ENCODE measurements at regions not wholly inside any gene's neighbourhood (a gene's known extent, or its start where the extent isn't known, plus 50 kb on each side); places are given as distances from the start of the nearest gene placed in this dataset.
"Not testable (repeated sequence)": the region's sequence is repeated elsewhere in the genome, so short reads cannot be mapped to it uniquely, and the experiment has no call there.

DNA sequence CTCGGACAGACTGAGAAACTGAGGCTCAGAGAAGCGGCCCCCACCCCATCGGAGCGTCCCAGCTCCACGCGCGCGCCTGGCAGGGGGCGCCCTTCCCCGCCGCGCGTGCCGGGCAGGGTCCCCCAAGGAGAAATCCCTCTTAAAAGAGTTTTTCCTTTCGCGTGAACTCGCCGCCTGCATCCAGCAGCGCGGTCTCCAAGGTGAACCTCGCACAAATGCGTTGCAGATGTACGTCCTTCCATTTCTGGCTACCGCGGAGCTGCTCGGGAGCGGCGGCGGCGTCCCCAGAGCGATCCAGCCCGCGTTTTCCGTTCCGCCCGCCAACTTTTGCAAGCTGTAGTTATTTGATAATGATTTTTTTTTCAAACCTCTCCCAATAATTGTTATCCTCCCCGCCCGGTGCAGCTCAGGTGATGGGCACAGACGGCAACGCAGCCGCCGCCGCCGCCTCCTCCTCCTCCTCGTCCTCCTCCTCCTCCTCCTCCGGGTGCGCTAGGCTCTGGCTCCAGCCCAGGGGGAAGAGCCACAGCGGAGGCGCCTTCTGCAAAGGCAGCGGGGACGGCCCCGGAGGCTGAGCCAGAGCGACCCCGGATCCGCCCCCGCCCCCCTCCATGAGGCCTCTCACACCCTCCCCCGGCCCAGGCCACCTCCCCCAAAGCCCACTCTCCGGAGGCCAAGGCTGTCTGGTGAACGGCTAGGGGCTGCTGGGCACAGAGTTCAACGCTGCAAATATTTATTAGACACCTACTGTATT lies 74.0 kb upstream of the CUX1 start:
- peak; percentile 6 for DNase-seq (ENCODE audit: low spot score)

- no peak for DNase-seq (ENCODE audit: low spot score)
Observed at GRCh38 chr7:101743995-101744360, 73.4 kb upstream of the CUX1 start.

DNA sequence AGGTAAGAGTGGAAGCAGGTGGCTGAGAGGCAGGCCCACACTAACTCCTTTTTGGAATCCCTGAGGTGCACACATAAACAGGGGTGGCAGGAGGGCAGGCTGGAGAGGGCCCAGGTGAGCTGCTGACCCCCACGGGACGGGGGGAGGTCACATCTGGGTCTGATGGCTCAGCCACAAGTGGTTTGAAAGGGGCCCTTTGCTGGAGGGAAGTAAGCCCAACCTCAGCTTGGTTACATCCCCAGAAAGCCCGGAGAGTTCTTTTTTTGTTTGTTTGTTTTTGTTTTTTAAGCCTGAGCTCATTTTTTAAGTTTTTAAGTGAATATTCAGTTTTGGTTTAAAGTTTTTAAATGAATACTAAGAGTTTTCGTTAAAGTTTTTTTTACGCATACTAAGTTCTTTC lies 72.8 kb upstream of the CUX1 start:
- no peak for DNase-seq (ENCODE audit: low spot score)

GRCh38 chr7:101746314-101746713 lies 71.1 kb upstream of the CUX1 start:
- no peak for DNase-seq (ENCODE audit: low spot score)

DNA sequence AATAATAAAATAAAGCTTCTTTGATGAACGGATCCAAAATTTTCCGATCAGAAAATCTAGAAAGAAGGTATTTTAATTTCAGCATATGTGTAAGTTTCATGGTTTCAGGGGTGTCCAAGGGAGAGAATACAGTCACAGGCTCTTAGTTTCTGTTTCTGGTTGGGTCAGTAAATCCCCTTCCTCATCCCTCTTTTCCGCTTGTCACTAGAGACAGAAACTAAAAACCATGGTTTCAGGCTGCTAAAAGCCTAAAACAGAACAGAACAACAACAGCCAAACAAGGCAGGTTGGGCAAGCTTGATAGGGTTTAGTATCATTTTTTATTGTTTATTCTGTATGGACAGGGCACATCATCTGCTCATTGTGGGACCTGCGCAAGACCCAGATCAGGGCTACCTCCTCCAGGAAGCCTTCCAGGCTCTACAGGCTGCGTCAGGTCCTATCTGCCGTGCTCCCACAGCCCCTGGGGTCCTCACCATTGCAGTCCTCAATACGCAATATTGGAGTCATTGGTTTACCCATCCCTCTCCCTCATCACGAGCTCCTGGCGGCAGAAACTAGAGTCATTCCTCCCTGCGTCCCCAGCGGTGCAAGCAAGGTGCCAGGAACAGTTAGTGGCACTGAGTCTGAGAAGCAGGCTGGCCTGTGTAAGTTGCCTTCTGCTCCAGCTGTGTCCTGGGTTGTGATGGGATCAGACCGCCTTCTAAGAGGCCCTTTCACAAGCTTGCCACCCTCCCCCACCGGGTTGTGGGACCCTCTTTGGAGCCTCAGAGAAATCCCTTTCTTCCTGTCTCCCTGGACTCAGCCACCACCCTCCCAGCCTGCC lies 70.2 kb upstream of the CUX1 start:
- DNase-seq (ENCODE audit: low spot score), result no peak

GRCh38 chr7:101747879-101748345 lies 69.5 kb upstream of the CUX1 start:
- no peak for DNase-seq (ENCODE audit: low spot score)

GRCh38 chr7:101749891-101750290 lies 67.5 kb upstream of the CUX1 start:
- no peak for DNase-seq (ENCODE audit: low spot score)

GRCh38 chr7:101753316-101753715 lies 64.1 kb upstream of the CUX1 start:
- DNase-seq (ENCODE audit: low spot score), result no peak

DNA sequence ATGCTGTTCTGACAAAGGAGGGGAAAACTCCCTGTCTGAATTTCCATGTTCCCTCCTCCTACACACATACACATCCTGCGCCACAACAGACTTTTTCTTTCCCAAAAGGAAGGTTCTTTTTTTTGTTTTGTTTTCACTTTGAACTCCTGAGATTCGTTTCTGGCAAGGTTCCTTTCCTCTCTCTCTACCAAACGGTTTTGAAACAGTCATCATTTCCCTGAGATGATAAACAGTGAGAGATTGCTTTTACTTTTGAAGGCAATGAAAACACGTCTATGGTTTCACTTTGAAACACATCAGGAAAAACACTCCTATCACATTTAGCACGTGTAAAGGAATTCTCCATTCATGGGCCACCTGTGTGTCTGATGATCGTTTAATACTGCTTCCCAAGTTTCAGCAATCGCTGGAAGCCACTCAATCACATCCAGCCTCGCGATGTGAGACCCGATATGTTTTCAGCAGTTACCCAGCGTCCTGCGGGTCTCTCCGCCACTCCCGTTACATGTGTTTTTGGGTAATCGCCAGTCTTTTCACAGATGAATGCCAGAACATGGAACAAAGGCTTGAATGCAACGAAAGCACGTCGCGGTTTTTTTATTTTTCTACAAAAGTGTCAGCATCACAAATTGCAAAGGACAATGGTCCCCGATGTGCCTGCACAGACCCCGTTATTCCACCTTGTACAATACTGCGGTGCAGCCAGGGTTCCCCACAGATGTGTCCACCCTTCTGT lies 62.8 kb upstream of the CUX1 start:
- DNase-seq (ENCODE audit: low spot score), result no peak

DNA sequence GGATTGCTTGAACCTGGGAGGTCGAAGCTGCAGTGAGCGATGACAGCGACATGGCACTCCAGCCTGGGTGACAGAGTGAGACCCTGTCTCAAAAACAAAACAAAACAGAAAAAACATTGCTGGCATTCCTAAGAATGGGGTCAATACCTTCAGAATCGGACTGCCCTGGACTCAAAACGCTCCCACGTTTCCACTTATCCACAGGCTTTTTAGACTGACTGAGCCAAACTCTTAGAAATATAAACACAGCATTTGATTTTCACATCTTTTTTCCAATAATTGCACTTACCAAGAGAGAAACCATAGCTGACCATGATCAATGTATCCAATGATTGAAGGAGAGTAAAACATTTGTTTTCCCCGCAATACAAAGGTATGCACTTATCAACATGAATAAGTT lies 59.5 kb upstream of the CUX1 start:
- no peak for DNase-seq (ENCODE audit: low spot score)

- DNase-seq (ENCODE audit: low spot score), result not testable (repeated sequence)
Observed at GRCh38 chr7:101758519-101758918, 58.9 kb upstream of the CUX1 start.

DNA sequence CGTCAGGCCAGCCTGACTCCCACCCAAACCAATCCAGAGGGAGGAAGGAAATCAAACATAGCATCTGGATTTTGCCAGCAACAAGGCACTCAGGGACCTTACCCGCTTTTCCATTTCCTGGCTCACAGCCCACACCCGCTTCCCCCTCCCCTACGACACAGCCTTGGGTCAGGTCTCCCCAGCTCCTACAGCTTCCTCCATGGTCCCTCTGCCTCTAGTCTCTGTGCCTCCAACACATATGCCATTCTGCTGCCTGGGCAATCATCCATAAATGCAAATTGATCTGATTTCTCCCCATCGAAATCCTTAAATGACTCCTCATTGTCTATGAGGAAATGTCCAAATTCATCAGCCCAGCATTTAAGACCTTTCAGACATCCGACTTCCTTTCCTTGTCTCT lies 53.2 kb upstream of the CUX1 start:
- no peak for DNase-seq (ENCODE audit: low spot score)

- DNase-seq (ENCODE audit: low spot score), result no peak
Observed at GRCh38 chr7:101767544-101767943, 49.9 kb upstream of the CUX1 start.
